ENCODE measurements at regions not wholly inside any gene's neighbourhood (a gene's known extent, or its start where the extent isn't known, plus 50 kb on each side); places are given as distances from the start of the nearest gene placed in this dataset.

DNA sequence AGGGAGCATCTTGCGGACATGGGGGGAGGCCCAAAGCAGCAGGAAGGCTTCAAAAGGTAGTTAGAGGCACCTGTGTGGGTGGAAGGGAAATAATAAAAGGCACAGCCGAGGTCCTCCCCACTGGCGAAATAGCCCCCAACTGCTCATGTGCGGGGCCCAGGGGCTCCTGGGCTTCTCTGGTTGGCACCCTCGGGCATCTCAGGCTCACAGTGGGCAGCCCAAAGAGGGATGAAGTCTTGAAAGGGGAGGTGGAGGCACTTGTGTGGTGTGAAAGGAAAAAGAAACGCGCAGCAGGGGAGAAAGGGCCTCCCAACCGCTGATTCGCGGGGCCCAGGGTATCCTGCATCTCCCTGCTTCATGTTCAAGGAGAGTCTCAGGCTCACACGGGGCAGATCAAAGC is 579.4 kb downstream of the ALG10 start:
- Histone ChIP-seq H3K4me3 (ENCODE audit: extremely low read depth, insufficient read depth, low read length, poor library complexity, severe bottlenecking) (no peak overlapping the region), H3K4me1 (ENCODE audit: control insufficient read depth, insufficient read depth, low read length, poor library complexity, severe bottlenecking) (no peaks in the 10 kb centered on the region), H3K36me3 (ENCODE audit: control insufficient read depth, insufficient read depth, low read length) (no peaks in the 10 kb centered on the region), H3K9me3 (ENCODE audit: control insufficient read depth, low read length) (peaks cover 92% of the 10 kb centered on the region), H3K27ac (ENCODE audit: low read depth, low read length, severe bottlenecking) (no peak overlapping the region)
- 74% methylated on average over 10 to 11 of the region's 11 CpGs for WGBS, 2 experiments (ENCODE audit: insufficient coverage in 2 of 2)

DNA sequence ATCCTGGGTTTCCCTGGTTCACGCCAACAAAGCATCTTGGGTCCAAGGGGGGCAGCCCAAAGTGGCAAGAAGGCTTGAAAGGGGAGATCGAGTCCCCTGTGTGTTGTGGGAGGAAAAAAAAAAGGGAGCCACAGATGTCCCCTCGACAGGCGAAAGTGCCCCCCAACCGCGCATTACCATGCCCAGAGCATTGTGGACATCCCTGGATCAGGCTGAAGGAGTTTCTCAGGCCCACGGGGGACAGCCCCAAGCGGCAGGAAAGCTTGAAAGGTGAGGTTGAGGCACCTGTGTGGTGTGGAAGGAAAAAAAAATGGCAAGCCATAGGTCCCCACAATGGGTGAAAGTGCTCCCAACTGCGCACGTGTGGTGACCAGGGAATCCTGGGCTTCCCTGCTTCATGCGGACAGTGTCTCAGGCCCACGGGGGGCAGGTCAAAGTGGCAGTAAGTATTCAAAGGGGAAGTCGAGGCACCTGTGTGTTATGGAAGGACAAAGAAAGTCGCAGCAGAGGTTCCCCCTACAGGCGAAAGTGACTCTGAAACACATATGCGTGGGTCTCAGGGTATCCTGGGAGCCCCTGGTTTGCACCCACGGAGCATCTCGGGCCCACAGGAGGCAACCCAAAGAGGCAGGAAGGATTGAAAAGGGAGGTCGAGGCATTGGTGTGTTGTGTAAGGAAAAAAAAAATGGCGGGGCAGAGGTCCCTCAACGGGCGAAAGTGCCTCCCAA is 580.1 kb downstream of the ALG10 start:
- Histone ChIP-seq H3K4me1 (ENCODE audit: control insufficient read depth, insufficient read depth, low read length, poor library complexity, severe bottlenecking) (no peaks in the 10 kb centered on the region), H3K4me3 (ENCODE audit: extremely low read depth, insufficient read depth, low read length, poor library complexity, severe bottlenecking) (no peak overlapping the region), H3K36me3 (ENCODE audit: control insufficient read depth, insufficient read depth, low read length) (no peaks in the 10 kb centered on the region), H3K9me3 (ENCODE audit: control insufficient read depth, low read length) (peaks cover 91% of the 10 kb centered on the region), H3K27ac (ENCODE audit: low read depth, low read length, severe bottlenecking) (no peak overlapping the region)
- WGBS, 2 experiments (ENCODE audit: insufficient coverage in 2 of 2): 76 to 82% methylated on average over 16 to 17 of the region's 22 CpGs

DNA sequence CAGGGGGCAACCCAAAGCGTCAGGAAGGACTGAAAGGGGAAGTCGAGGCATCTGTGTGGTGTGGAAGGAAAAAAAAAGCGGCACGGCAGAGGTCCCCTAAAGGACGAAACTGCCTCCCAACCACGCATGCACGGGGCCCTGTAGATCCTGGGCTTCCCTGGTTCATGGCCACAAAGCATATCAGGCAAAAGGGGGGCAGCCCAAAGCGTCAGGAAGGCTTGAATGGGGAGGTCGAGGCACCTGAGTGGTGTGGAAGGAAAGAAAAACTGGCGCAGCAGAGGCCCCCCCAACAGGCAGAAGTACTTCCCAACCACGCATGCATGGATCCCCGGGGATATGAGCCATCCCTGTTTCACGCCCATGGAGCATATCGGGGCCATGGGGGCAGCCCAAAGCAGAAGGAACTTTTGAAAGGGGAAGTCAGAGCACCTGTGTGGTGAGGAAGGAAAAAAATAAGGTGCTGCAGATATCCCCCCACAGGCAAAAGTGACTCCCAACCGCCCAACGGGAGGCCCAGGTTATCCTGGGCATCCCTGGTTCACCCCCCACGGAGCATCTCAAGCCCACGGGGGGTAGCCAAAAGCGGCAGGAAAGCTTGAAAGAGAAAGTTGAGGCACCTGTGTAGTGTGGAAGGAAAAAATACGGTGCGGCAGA is 581.2 kb downstream of the ALG10 start:
- H3K27ac ChIP-seq (ENCODE audit: low read depth, low read length, severe bottlenecking): no peak overlapping the region
- no peak overlapping the region for H3K4me3 ChIP-seq (ENCODE audit: extremely low read depth, insufficient read depth, low read length, poor library complexity, severe bottlenecking)
- 72 to 73% methylated on average over 12 to 19 of the region's 21 CpGs for WGBS, 2 experiments (ENCODE audit: insufficient coverage in 2 of 2)
- no peaks in the 10 kb centered on the region for H3K4me1 ChIP-seq (ENCODE audit: control insufficient read depth, insufficient read depth, low read length, poor library complexity, severe bottlenecking)
- H3K36me3 ChIP-seq (ENCODE audit: control insufficient read depth, insufficient read depth, low read length): no peaks in the 10 kb centered on the region
- peaks cover 87% of the 10 kb centered on the region for H3K9me3 ChIP-seq (ENCODE audit: control insufficient read depth, low read length)

DNA sequence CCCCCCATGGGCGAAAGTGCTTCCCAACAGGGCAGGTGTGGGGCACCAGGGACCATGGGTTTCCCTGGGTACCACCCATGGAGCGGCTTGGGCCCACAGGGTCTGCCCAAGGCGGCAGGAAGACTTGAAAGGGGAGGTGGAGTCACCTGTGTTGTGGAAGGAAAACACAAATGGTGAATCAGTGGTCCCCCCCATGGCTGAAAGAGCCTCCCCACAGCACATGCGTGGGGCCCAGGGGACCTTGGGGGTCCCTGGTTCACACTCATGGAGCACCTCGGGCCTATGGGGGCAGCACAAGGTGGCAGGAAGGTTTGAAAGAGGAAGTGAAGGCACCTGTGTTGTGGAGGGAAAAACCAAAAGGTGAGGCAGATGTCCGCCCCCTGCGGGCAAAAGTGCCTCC is 581.9 kb downstream of the ALG10 start:
- Histone ChIP-seq H3K4me3 (ENCODE audit: extremely low read depth, insufficient read depth, low read length, poor library complexity, severe bottlenecking) (no peak overlapping the region), H3K9me3 (ENCODE audit: control insufficient read depth, low read length) (peaks cover 80% of the 10 kb centered on the region), H3K27ac (ENCODE audit: low read depth, low read length, severe bottlenecking) (no peak overlapping the region), H3K36me3 (ENCODE audit: control insufficient read depth, insufficient read depth, low read length) (no peaks in the 10 kb centered on the region), H3K4me1 (ENCODE audit: control insufficient read depth, insufficient read depth, low read length, poor library complexity, severe bottlenecking) (no peaks in the 10 kb centered on the region)
- WGBS, 2 experiments (ENCODE audit: insufficient coverage in 2 of 2): 33 to 53% methylated on average over 5 to 6 of the region's 7 CpGs

DNA sequence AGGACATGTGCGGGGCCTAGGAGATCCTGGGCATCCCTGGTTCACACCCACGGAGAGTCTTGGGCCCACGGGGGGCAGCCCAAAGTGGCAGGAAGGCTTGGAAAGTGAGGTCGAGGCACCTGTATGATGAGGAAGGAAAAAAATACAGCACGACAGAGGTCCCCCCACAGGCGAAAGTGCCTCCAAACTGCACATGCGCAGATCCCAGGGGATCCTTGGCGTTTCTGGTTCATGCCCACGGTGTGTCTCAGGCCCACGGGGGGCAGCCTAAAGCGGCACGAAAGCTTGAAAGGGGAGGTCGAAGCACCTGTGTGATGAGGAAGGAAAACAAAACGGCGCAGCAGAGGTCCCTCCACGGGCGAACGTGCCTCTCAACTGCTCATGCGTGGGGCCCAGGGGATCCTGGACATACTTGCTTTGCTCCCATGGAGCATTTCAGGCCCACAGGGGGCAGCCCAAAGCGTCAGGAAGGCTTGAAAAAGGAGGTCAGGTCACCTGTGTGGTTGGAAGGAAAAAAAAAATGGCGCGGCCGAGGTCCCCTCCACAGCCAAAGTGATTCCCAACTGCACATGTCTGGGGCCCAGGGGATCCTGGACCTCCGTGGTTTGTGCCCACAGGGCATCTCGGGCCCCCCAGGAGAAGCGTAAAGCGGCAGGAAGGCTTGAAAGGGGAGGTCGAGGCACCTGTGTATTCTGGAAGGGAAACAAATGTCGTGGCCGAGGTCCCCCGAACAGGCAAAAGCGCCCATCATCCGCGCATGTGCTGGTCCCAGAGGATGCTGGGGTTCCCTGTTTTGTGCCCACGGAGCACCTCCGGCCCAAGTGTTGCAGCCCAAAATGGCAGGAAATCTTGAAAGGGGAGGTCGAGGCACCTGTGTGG is 582.6 kb downstream of the ALG10 start:
- H3K36me3 ChIP-seq (ENCODE audit: control insufficient read depth, insufficient read depth, low read length): no peaks in the 10 kb centered on the region
- no peak overlapping the region for H3K27ac ChIP-seq (ENCODE audit: low read depth, low read length, severe bottlenecking)
- H3K4me1 ChIP-seq (ENCODE audit: control insufficient read depth, insufficient read depth, low read length, poor library complexity, severe bottlenecking): no peaks in the 10 kb centered on the region
- no peak overlapping the region for H3K4me3 ChIP-seq (ENCODE audit: extremely low read depth, insufficient read depth, low read length, poor library complexity, severe bottlenecking)
- 68 to 78% methylated on average over 25 to 31 of the region's 37 CpGs for WGBS, 2 experiments (ENCODE audit: insufficient coverage in 2 of 2)
- peaks cover 73% of the 10 kb centered on the region for H3K9me3 ChIP-seq (ENCODE audit: control insufficient read depth, low read length)

DNA sequence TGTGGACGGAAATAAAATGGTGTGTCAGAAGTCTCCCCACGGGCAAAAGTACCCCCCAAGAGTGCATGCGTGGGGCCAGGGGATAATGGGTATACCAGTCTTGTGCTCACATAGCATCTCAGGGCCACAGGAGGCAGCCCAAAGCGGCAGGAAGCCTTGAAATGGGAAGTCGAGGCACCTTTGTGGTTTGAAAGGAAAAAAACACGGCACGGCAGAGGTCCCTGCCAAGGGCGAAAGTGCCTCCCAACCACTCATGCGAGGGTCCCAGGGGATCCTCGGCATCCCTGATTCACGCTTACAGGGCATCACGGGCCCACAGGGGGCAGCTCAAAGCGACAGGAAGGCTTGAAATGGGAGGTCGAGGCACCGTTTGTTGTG is 583.2 kb downstream of the ALG10 start:
- no peak overlapping the region for H3K27ac ChIP-seq (ENCODE audit: low read depth, low read length, severe bottlenecking)
- 66 to 68% methylated on average over 15 of the region's 15 CpGs for WGBS, 2 experiments (ENCODE audit: insufficient coverage in 2 of 2)
- H3K4me3 ChIP-seq (ENCODE audit: extremely low read depth, insufficient read depth, low read length, poor library complexity, severe bottlenecking): no peak overlapping the region
- no peaks in the 10 kb centered on the region for H3K4me1 ChIP-seq (ENCODE audit: control insufficient read depth, insufficient read depth, low read length, poor library complexity, severe bottlenecking)
- peaks cover 67% of the 10 kb centered on the region for H3K9me3 ChIP-seq (ENCODE audit: control insufficient read depth, low read length)
- H3K36me3 ChIP-seq (ENCODE audit: control insufficient read depth, insufficient read depth, low read length): no peaks in the 10 kb centered on the region

DNA sequence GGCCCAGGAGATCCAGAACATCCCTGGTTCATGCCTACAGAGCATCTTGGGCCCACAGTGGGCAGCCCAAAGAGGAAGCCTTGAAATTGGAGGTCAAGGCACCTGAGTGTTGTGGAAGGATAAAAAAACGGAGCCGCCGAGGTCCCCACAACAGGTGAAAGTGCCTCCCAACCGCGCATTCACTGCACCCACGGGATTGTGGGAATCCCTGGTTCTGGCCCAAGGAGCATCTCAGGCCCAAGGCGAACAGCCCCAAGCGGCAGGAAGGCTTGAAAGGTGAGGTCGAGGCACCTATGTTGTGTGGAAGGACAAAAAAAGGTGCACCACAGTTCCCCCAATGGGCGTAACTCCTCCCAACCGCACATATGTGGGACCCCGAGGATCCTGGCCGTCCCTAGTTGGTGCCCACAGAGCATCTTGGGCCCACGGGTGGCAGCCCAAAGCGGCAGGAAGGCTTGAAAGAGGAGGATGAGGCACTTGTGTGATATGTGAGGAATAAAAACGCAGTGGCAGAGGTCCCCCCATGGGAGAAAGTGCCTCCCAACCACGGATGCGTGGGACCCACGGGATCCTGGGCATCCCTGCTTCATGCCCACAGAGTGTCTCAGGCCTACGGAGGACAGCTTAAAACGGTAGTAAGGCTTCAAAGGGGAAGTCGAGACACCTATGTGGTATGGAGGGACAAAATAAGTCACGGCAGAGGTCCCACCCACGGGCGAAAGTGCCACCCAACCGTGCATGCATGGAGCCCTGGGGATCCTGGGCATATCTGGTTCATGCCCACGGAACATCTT is 583.9 kb downstream of the ALG10 start:
- Histone ChIP-seq H3K9me3 (ENCODE audit: control insufficient read depth, low read length) (peaks cover 60% of the 10 kb centered on the region), H3K4me3 (ENCODE audit: extremely low read depth, insufficient read depth, low read length, poor library complexity, severe bottlenecking) (no peak overlapping the region), H3K4me1 (ENCODE audit: control insufficient read depth, insufficient read depth, low read length, poor library complexity, severe bottlenecking) (no peaks in the 10 kb centered on the region), H3K36me3 (ENCODE audit: control insufficient read depth, insufficient read depth, low read length) (no peaks in the 10 kb centered on the region), H3K27ac (ENCODE audit: low read depth, low read length, severe bottlenecking) (no peak overlapping the region)
- WGBS, 2 experiments (ENCODE audit: insufficient coverage in 2 of 2): 67 to 68% methylated on average over 25 to 27 of the region's 27 CpGs

DNA sequence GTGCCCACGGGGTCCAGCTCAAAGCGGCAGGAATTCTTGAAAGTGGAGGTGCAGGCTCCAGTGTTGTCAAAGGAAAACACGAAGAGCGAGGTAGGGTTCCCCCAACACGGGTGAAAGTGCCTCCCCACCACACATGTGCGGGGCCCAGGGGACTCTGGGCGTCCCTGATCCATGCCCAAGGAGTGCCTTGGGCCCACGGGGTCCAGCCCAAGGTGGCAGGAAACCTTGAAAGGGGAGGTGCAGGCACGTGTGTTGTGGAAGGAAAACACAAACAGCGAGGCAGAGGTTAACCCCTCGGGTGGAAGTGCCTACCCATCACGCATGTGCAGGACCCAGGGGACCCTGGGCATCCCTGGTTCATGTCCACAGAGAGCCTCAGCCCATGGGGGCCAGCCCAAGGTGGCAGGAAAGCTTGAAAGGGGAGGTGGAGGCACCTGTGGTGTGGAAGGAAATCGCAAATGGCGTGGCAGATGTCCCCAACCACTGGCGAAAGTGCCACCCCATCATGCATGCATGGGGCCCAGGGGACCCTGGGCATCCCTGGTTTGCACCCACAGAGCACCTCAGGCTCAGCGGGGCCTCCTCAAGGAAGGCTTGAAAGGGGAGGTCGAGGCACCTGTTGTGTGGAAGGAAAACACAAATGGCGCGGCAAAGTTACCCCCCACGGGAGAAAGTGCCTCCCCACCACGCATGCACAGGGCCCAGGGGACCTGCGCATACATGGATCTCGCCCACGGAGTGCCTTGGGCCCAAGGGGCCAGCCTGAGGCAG is 584.6 kb downstream of the ALG10 start:
- no peak overlapping the region for H3K27ac ChIP-seq (ENCODE audit: low read depth, low read length, severe bottlenecking)
- no peaks in the 10 kb centered on the region for H3K36me3 ChIP-seq (ENCODE audit: control insufficient read depth, insufficient read depth, low read length)
- peaks cover 52% of the 10 kb centered on the region for H3K9me3 ChIP-seq (ENCODE audit: control insufficient read depth, low read length)
- no peaks in the 10 kb centered on the region for H3K4me1 ChIP-seq (ENCODE audit: control insufficient read depth, insufficient read depth, low read length, poor library complexity, severe bottlenecking)
- H3K4me3 ChIP-seq (ENCODE audit: extremely low read depth, insufficient read depth, low read length, poor library complexity, severe bottlenecking): no peak overlapping the region
- WGBS, 2 experiments (ENCODE audit: insufficient coverage in 2 of 2): 57 to 58% methylated on average over 19 to 21 of the region's 24 CpGs

DNA sequence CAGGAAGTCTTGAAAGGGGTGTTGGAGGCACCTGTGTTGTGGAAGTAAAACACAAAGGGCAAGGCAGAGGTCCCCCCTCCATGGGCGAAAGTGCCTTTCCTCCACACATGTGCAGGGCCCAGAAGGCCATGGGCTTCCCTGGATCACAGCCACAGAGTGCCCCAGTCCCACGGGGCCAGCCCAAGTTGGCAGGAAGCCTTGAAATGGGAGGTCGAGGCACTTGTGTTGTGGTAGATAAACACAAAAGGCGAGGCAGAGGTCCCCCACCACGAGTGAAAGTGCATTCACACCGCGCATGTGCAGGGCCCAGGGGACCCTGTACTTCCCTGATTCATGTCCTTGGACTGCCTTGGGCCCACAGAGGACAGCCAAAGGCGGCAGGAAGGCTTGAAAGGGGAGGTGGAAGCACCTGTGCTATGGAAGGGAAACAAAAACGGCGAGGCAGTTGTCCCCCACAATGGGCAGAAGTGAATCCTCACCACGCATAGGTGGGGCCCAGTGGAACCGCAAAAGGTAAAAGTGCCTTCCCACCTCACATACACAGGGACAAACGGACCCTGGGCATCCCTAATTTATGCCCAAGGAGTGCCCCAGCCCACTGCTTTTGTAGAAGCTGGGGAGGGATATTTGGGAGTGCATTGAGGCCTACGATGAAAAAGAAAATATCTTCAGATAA is 585.4 kb downstream of the ALG10 start:
- no peaks in the 10 kb centered on the region for H3K36me3 ChIP-seq (ENCODE audit: control insufficient read depth, insufficient read depth, low read length)
- H3K4me1 ChIP-seq (ENCODE audit: control insufficient read depth, insufficient read depth, low read length, poor library complexity, severe bottlenecking): no peaks in the 10 kb centered on the region
- H3K9me3 ChIP-seq (ENCODE audit: control insufficient read depth, low read length): peaks cover 45% of the 10 kb centered on the region
- WGBS, 2 experiments (ENCODE audit: insufficient coverage in 2 of 2): 47 to 56% methylated on average over 6 to 9 of the region's 14 CpGs
- no peak overlapping the region for H3K4me3 ChIP-seq (ENCODE audit: extremely low read depth, insufficient read depth, low read length, poor library complexity, severe bottlenecking)
- H3K27ac ChIP-seq (ENCODE audit: low read depth, low read length, severe bottlenecking): no peak overlapping the region
